ENCODE measurements at regions not wholly inside any gene's neighbourhood (a gene's known extent, or its start where the extent isn't known, plus 50 kb on each side); places are given as distances from the start of the nearest gene placed in this dataset.

GRCh38 chr1:104953555-104953954 lies 1203.9 kb downstream of the AMY1C start:
- TF ChIP-seq, protein P1, sequence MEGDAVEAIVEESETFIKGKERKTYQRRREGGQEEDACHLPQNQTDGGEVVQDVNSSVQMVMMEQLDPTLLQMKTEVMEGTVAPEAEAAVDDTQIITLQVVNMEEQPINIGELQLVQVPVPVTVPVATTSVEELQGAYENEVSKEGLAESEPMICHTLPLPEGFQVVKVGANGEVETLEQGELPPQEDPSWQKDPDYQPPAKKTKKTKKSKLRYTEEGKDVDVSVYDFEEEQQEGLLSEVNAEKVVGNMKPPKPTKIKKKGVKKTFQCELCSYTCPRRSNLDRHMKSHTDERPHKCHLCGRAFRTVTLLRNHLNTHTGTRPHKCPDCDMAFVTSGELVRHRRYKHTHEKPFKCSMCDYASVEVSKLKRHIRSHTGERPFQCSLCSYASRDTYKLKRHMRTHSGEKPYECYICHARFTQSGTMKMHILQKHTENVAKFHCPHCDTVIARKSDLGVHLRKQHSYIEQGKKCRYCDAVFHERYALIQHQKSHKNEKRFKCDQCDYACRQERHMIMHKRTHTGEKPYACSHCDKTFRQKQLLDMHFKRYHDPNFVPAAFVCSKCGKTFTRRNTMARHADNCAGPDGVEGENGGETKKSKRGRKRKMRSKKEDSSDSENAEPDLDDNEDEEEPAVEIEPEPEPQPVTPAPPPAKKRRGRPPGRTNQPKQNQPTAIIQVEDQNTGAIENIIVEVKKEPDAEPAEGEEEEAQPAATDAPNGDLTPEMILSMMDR (conservative IDR thresholded peaks at IDR 0.05): no peak
- no peak for TF ChIP-seq EZH2 (IDR thresholded peaks at IDR 0.05; ENCODE audit: low read depth)

Measured in PC-9 (cell line).